Activated naive CD4-positive, alpha-beta T cell treated with Interleukin-2 at 50 U/mL for 16 hours (primary cell): ENCODE measurements at regions not wholly inside any gene's neighbourhood (a gene's known extent, or its start where the extent isn't known, plus 50 kb on each side); places are given as distances from the start of the nearest gene placed in this dataset.

Experiments
- DNase-seq: peaks from one replicate; pipeline ENCODE4 v3.0.0-alpha.2; 2020

DNA sequence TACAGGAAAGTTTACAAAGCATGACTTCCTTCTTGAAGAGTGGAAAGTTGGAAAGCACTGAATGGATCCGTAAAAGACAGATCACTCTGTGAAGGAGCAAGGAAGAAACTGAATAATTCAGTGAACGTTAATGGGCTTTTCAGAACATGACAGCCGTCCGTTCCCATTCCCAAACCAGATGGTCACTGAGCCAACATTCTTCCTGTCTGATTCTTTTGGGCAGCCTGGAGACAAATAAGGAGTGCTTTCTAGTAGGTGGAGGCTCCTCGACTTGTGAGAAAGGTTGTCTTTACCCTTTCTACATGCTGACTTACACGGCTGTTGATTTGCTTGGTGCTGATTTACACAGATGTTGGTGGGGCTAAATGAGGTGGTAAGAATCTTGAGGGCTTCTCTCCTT lies 51.0 kb upstream of the PAPPA start:
- no peak for DNase-seq
